GM19240 (cell line): ENCODE measurements at regions not wholly inside any gene's neighbourhood (a gene's known extent, or its start where the extent isn't known, plus 50 kb on each side); places are given as distances from the start of the nearest gene placed in this dataset.

Experiments
- DNase-seq: peaks from one replicate; pipeline ENCODE4 v3.0.0; 2011; ENCODE audit warnings: low spot score; ENCODE audit not compliant: insufficient read length

DNA sequence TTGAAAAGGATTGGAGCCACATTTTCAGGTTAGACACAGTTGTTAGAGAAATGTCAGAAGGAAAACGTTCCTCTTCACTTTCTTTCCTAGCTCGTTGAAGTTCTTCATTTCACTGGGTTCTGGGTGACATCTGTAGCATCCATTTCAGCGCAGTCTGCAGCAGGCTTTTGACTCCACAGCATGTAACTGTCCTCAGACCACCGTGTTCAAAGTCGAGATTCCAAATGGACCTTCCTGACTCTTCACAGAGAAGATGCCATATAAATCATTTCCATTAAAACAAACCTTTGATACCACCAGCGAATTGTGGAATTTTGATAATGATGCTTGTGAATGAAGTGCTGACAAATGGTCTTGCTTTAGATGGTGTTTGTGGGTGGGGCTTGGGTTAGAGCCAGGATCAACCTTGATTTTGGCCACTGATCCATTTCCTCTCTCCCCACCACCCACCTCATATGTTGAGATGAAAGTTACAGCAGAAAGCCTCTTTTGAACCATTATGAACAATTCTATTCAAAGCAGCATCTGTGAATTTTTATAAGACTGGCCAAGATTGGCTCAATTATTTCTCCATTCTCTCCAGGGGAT is 185.3 kb upstream of the PREP start:
- no peak for DNase-seq

- no peak for DNase-seq
Observed at GRCh38 chr6:105587349-105588122, 184.7 kb upstream of the PREP start.

GRCh38 chr6:105578179-105578707 is 175.4 kb upstream of the PREP start:
- no peak for DNase-seq

- no peak for DNase-seq
Observed at GRCh38 chr6:105573556-105573955, 170.7 kb upstream of the PREP start.

DNA sequence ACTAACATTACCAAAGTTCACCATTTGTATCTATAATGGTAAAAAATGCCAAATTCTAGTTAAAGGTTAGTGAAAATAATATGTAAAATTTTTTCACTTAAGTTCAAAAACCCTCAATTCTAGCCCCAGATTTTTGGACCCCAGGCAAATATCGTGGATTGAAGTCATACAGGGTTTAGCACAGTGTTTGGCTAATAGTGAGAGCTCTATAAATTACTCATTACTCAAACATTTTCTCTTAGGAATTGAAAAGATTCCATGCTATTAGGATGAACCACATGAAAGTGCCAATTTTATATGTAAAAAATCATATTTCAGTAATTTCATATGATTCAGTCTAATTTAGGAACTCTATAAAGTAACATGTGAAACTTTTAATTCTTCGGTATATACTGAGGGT is 170.3 kb upstream of the PREP start:
- no peak for DNase-seq

- no peak for DNase-seq
Observed at GRCh38 chr6:105570416-105570815, 167.5 kb upstream of the PREP start.

GRCh38 chr6:105569706-105570105 is 166.8 kb upstream of the PREP start:
- DNase-seq, result no peak

GRCh38 chr6:105568751-105569150 is 165.9 kb upstream of the PREP start:
- DNase-seq, result no peak

- no peak for DNase-seq
Observed at GRCh38 chr6:105568142-105568541, 165.3 kb upstream of the PREP start.

- DNase-seq, result no peak
Observed at GRCh38 chr6:105567140-105567539, 164.3 kb upstream of the PREP start.

DNA sequence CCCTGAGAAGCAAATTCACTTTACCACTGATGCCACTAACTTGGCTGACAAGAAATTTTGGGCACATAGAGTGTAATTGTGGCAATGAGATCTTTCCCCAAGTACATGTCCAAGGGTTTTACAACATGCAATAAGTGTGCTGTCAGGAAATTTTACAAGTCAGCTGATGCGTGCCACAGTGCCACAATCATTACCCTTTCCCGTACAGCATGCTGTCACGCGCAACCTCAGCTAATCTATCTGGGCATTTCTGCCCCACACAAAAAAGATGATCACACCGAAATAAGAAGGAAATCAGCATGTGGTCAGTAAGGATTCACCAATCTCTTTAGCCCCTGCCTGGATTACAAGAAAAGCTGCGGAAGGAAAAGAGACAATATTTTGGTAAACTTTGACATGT is 163.6 kb upstream of the PREP start:
- DNase-seq, result no peak

- no peak for DNase-seq
Observed at GRCh38 chr6:105564121-105564902, 161.4 kb upstream of the PREP start.

- no peak for DNase-seq
Observed at GRCh38 chr6:105562027-105562426, 159.1 kb upstream of the PREP start.

DNA sequence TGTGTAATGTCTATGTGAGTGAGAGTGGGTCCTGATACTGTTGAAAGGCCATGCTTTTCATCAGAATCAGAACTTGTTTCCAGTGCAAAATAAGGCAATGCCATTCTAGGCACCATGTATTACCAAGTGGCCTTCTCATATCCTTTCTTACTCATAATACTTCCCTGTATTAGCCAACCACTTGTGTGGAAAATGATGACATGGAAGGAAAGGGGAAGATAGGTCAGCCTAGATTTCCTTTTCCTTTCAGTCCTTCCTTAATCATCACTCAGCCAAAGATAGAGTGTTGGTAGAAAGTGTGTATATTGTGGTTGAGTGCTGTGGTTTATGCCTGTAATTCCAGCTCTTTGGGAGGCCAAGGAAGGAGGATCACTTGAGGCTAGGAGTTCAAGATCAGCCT is 158.6 kb upstream of the PREP start:
- DNase-seq, result no peak

DNA sequence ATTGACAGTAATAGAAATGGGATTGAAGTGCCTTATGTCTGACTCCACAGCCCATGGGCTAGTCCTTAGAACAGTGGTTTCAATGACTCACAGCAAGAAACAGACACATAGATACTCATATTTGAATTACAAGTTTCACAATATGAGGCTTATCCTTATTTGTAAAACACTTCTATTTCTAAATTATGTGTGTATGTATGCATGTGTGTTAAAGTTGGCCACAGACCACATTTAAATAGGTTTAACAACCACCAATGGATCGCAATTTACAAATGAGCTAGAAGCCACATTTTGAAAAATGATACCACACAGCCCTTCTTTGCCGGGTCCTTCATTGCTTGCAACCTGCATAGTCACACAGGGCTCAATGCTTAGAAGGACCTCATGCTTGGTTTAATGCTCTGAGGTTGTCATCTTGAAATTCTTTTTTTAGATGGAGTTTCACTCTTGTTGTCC is 157.8 kb upstream of the PREP start:
- peak; percentile 20 for DNase-seq

DNA sequence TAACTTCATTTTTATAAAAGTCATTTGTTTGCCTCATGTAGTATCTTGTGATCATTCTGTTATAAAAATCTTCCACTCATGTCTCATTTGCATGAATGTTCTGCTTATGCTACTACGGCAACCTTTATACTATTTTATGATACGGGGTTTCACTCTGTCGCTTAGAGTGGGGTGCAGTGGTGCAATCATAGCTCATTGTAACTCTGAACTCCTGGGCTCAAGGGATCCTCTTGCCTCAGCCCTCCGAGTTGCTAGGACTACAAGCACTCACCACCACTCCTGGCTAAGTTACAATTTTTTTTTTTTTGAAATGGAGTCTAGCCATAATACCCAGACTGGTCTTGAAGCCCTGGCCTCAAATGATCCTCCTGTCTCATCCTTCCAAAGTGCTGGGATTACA is 154.4 kb upstream of the PREP start:
- DNase-seq, result no peak

GRCh38 chr6:105553171-105553570 is 150.3 kb upstream of the PREP start:
- no peak for DNase-seq

- DNase-seq, result no peak
Observed at GRCh38 chr6:105550955-105551620, 148.2 kb upstream of the PREP start.

DNA sequence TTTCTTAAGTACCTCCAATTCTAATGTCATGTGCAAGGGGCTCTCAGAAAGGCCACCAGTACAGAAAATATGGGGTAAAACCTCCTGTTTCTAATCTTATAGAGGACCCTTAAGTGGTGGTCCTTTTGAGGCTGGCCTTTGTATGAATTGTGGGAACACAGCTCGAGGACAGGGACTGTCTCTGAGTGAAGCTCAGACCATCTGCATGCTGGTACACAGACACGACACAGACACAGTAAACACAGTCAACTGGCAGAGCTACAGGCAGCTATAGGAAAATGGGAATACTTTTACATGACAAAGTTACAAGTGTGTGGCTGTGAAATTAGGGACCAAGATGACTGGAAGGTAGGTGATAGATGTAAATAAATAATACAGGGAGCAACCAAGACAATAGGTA is 143.9 kb upstream of the PREP start:
- no peak for DNase-seq

- DNase-seq, result no peak
Observed at GRCh38 chr6:105545947-105546731, 143.3 kb upstream of the PREP start.
